B cell (primary cell): ENCODE measurements at regions not wholly inside any gene's neighbourhood (a gene's known extent, or its start where the extent isn't known, plus 50 kb on each side); places are given as distances from the start of the nearest gene placed in this dataset.
A peak's percentile ranks its signal among the peaks of the same experiment; 100 is the strongest.

Experiments
- ATAC-seq: fragments of 200-7000 bp; cut with Tn5 transposase; one replicate; pipeline ENCODE4 v1.10.0; 2021; ENCODE audit warnings: low read depth, mild to moderate bottlenecking, moderate number of reproducible peaks, moderate library complexity
- CTCF ChIA-PET: fragments of 350-600 bp; sonication (Branson Sonifier 250); formaldehyde crosslinking; loops from one replicate; lab custom pipeline; 2021; ENCODE audit warnings: antibody characterized with exemption, inconsistent platforms; lab: Charles Lee
- POLR2A ChIA-PET: fragments of 350-600 bp; sonication (Branson Sonifier 250); formaldehyde crosslinking; loops from one replicate; lab custom pipeline; 2021; ENCODE audit warnings: antibody characterized with exemption; lab: Charles Lee
- DNase-seq: peaks from one replicate; pipeline ENCODE4 v3.0.0; 2013
- H2AFZ ChIP-seq: 2 replicates; pipeline ENCODE4 v1.6.1; 2012; ENCODE audit warnings: mild to moderate bottlenecking, low read depth, low read length; ENCODE audit not compliant: insufficient read depth, poor library complexity, severe bottlenecking
- H3K27ac ChIP-seq, 2 donors: 1 replicate in 1 of 2; 2 replicates in 1 of 2; pipeline ENCODE4 v1.5.1; 2012 to 2013; ENCODE audit warnings: low read length in 2 of 2, mild to moderate bottlenecking in 2 of 2, moderate library complexity in 1 of 2
- H3K27me3 ChIP-seq, 4 experiments: fragments of 200-600 bp in 1 of 4; sonication (generic) in 1 of 4; replicated peaks in 1 of 4; 1 replicate in 2 of 4; 2 replicates in 2 of 4; pipeline versions ENCODE4 v1.6.1 to v1.7.0; 2013 to 2016; ENCODE audit warnings: low read length in 3 of 4, mild to moderate bottlenecking in 2 of 4, mixed read lengths in 1 of 4, moderate library complexity in 1 of 4; ENCODE audit not compliant: insufficient read depth in 4 of 4, control insufficient read depth in 3 of 4; ENCODE audit errors: control extremely low read depth in 1 of 4
- H3K36me3 ChIP-seq, 2 experiments: replicated peaks in 1 of 2; 1 replicate in 1 of 2; 2 replicates in 1 of 2; pipeline versions ENCODE4 v1.6.1 to v1.7.1; 2013; ENCODE audit warnings: low read length in 1 of 2; ENCODE audit not compliant: insufficient read depth in 2 of 2, control insufficient read depth in 1 of 2; ENCODE audit errors: control extremely low read depth in 1 of 2, extremely low read depth in 1 of 2
- H3K4me1 ChIP-seq, 2 donors: fragments of 200-600 bp in 1 of 2; sonication (generic) in 1 of 2; 1 replicate in 1 of 2; 2 replicates in 1 of 2; pipeline versions ENCODE4 v1.5.1 to v1.6.1; 2013 to 2017; ENCODE audit warnings: low read length in 2 of 2; ENCODE audit not compliant: control insufficient read depth in 2 of 2, insufficient read depth in 2 of 2
- H3K4me2 ChIP-seq: replicated peaks from 2 replicates; pipeline ENCODE3; 2012; ENCODE audit warnings: mild to moderate bottlenecking, low read depth, low read length; ENCODE audit not compliant: poor library complexity, severe bottlenecking
- H3K4me3 ChIP-seq, 5 experiments: fragments of 200-600 bp in 1 of 5; sonication (generic) in 1 of 5; 1 replicate in 3 of 5; 2 replicates in 2 of 5; pipeline versions ENCODE4 v1.5.1 to v1.7.0; 2011 to 2016; ENCODE audit warnings: low read length in 4 of 5, mild to moderate bottlenecking in 4 of 5, low read depth in 2 of 5, control low read depth in 1 of 5, moderate library complexity in 1 of 5; ENCODE audit not compliant: insufficient read depth in 1 of 5; ENCODE audit errors: control extremely low read depth in 1 of 5, extremely low read depth in 1 of 5
- H3K79me2 ChIP-seq: fragments of 200-600 bp; sonication (generic); one replicate; pipeline ENCODE4 v1.6.0; 2016; ENCODE audit warnings: low read length; ENCODE audit not compliant: control insufficient read depth, insufficient read depth
- H3K9ac ChIP-seq: fragments of 200-600 bp; sonication (generic); 2 replicates; pipeline ENCODE4 v1.6.1; 2017; ENCODE audit warnings: mild to moderate bottlenecking, low read length, moderate library complexity
- H3K9me3 ChIP-seq, 3 donors: one replicate each; pipeline versions ENCODE4 v1.6.1 to v1.7.1; 2013; ENCODE audit warnings: low read length in 2 of 3; ENCODE audit not compliant: control insufficient read depth in 2 of 3, insufficient read depth in 1 of 3; ENCODE audit errors: control extremely low read depth in 1 of 3
- H4K20me1 ChIP-seq: 2 replicates; pipeline ENCODE4 v1.6.0; 2012; ENCODE audit warnings: mild to moderate bottlenecking, low read length; ENCODE audit not compliant: insufficient read depth, control insufficient read depth, poor library complexity, severe bottlenecking
- H3K27ac Mint-ChIP-seq: one replicate; pipeline ENCODE4 v1.8.0; 2021; ENCODE audit warnings: mixed read lengths
- H3K27me3 Mint-ChIP-seq: one replicate; pipeline ENCODE4 v1.8.0; 2021; ENCODE audit warnings: mixed read lengths
- H3K4me1 Mint-ChIP-seq: one replicate; pipeline ENCODE4 v1.8.0; 2021; ENCODE audit warnings: mixed read lengths
- H3K4me3 Mint-ChIP-seq: one replicate; pipeline ENCODE4 v1.8.0; 2021; ENCODE audit warnings: mixed read lengths
- H3K9me3 Mint-ChIP-seq: one replicate; pipeline ENCODE4 v1.8.0; 2022; ENCODE audit warnings: mixed read lengths; ENCODE audit not compliant: insufficient read depth
- CTCF ChIP-seq: fragments of 200-600 bp; IDR thresholded peaks from one replicate; pipeline ENCODE4 v1.8.0; 2022; ENCODE audit warnings: antibody characterized with exemption, mild to moderate bottlenecking
- EZH2 ChIP-seq: IDR thresholded peaks from 2 replicates; pipeline ENCODE4 v1.6.1; 2012; ENCODE audit warnings: borderline replicate concordance, low read depth, mild to moderate bottlenecking, moderate library complexity, low read length; ENCODE audit not compliant: insufficient read depth, poor library complexity, severe bottlenecking
- WGBS: methylation state at CpG from one replicate; pipeline ENCODE4 v1.1.5; 2013; ENCODE audit warnings: missing lambda C conversion rate; ENCODE audit not compliant: insufficient coverage; 5-methylcytosine and 5-hydroxymethylcytosine counted together
- intact Hi-C: fragments of 100-400 bp; cut with micrococcal nuclease; formaldehyde crosslinking; loops from one replicate; pipeline ENCODE4 v1.10.0; 2022

- intact Hi-C loops = no loop called here
- no peak overlapping the region for H3K4me3 Mint-ChIP-seq
- Histone ChIP-seq H3K27ac (no peak overlapping the region), H3K27me3 (no peaks in the 10 kb centered on the region), H4K20me1 (no peaks in the 10 kb centered on the region), H3K4me2 (no peak overlapping the region), H3K36me3 (no peaks in the 10 kb centered on the region), H2AFZ (no peak overlapping the region), H3K4me3 (no peak overlapping the region), H3K9ac (no peak overlapping the region), H3K9me3 (no peaks in the 10 kb centered on the region), H3K4me1 (no peaks in the 10 kb centered on the region), H3K79me2 (no peaks in the 10 kb centered on the region)
- H3K4me1 Mint-ChIP-seq = no peaks in the 10 kb centered on the region
- ATAC-seq (no peak), DNase-seq (no peak)
- CTCF ChIA-PET = no interaction called here
- no CpG with 5 or more reads among the region's 1 CpG for WGBS
- H3K27ac Mint-ChIP-seq = no peak overlapping the region
- H3K9me3 Mint-ChIP-seq = no peaks in the 10 kb centered on the region
- no peak for TF ChIP-seq EZH2
- no peak for TF ChIP-seq CTCF
- H3K27me3 Mint-ChIP-seq = peaks cover 5% of the 10 kb centered on the region
- POLR2A ChIA-PET = no interaction called here
Observed at GRCh38 chr11:104713401-104713800, 184.9 kb downstream of the CASP12 start.

- H3K27ac Mint-ChIP-seq = peak overlapping the region; percentile 91
Observed at GRCh38 chr11:104705490-104706190, 192.6 kb downstream of the CASP12 start.

More at GRCh38 chr11:104705490-104706190, 192.6 kb downstream of the CASP12 start:
- H3K27me3 ChIP-seq = no peaks in the 10 kb centered on the region
- H3K4me3 ChIP-seq = peak overlapping the region; percentile 20 to 57 (median 51)
- 0% methylated on average over 3 of the region's 4 CpGs for WGBS
- H3K9me3 ChIP-seq = no peaks in the 10 kb centered on the region
- peak overlapping the region; percentile 70 for H2AFZ ChIP-seq
- peak overlapping the region; percentile 67 for H3K9ac ChIP-seq
- ATAC-seq = peak; percentile 91
- TF ChIP-seq CTCF = no peak
- TF ChIP-seq EZH2 = no peak
- CTCF ChIA-PET = interaction anchor here (1.3 kb wide), 1 partner anchor 94 kb away, joined by 4 read pairs; no protein-coding TSS in a partner anchor
- intact Hi-C loops = loop anchor here (5.0 to 10.0 kb wide), 3 partner anchors 99 to 1317 kb away; partner anchors contain the start of genes CASP1 and MSANTD4
- H3K27ac ChIP-seq = peak overlapping the region; percentile 46 to 87
- peak overlapping the region; percentile 80 for H3K4me3 Mint-ChIP-seq
- H3K27me3 Mint-ChIP-seq = no peaks in the 10 kb centered on the region
- POLR2A ChIA-PET = no interaction called here
- H3K79me2 ChIP-seq = no peaks in the 10 kb centered on the region
- H3K4me1 ChIP-seq = peaks cover 21 to 23% of the 10 kb centered on the region in 2 donors
- H3K4me1 Mint-ChIP-seq = peaks cover 22% of the 10 kb centered on the region
- no peaks in the 10 kb centered on the region for H4K20me1 ChIP-seq
- H3K9me3 Mint-ChIP-seq = no peaks in the 10 kb centered on the region
- H3K36me3 ChIP-seq = no peaks in the 10 kb centered on the region
- DNase-seq = peak; percentile 69
- H3K4me2 ChIP-seq = peak overlapping the region; percentile 68
